Skin epidermis (tissue), 12 donors: ENCODE measurements at regions not wholly inside any gene's neighbourhood (a gene's known extent, or its start where the extent isn't known, plus 50 kb on each side); places are given as distances from the start of the nearest gene placed in this dataset.

Experiments
- H3K27ac ChIP-seq, 21 experiments: fragments of 200-600 bp; sonication (generic) in 11 of 21; one replicate each; pipeline ENCODE4 v1.5.0; 2020; ENCODE audit warnings: mild to moderate bottlenecking in 3 of 21, inconsistent platforms in 2 of 21, moderate library complexity in 2 of 21
- H3K4me3 ChIP-seq, 7 experiments: fragments of 200-600 bp; sonication (generic) in 2 of 7; one replicate each; pipeline ENCODE4 v1.5.0; 2020; ENCODE audit warnings: inconsistent platforms in 2 of 7, mild to moderate bottlenecking in 2 of 7, moderate library complexity in 1 of 7

DNA sequence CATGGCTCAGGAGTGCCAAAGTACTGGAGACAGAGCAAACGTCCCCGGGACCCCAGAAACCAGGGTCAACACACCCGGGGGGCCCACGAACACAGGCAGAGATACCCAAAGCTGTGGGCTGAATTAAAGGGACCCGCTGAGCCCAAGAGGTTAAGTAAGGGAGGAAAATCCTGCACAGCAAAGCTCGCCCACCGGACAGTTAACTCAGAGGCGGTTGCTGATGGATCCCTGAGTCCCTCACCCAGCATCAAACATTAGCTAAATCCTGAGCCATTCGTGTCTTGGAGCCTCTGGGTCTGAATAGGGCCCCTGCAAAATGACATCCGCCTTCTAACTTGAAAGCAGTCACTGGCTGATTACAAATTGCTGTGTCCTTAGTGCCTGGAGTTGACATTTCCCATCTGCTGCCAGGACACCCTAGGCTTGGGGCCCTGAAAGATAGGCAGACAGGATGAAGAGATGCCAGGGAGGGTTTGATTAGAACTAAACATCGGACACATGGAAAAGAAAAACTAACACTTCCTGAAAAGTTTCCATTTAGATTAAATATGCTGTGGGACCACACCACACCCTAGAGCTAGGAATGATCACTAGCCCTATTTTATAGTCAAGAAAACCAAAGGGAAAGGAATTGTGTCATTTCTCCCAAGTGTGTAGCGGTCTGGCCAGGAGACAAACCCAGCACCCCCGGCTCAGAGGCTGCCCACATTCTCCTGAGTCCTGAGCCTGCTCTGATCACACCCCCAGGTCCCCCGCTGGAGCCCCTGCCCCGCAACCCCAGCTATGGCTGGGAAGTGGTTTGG lies 239.3 kb downstream of the NPHP4 start:
- Histone ChIP-seq H3K4me3 (no peak overlapping the region), H3K27ac (no peak overlapping the region)

DNA sequence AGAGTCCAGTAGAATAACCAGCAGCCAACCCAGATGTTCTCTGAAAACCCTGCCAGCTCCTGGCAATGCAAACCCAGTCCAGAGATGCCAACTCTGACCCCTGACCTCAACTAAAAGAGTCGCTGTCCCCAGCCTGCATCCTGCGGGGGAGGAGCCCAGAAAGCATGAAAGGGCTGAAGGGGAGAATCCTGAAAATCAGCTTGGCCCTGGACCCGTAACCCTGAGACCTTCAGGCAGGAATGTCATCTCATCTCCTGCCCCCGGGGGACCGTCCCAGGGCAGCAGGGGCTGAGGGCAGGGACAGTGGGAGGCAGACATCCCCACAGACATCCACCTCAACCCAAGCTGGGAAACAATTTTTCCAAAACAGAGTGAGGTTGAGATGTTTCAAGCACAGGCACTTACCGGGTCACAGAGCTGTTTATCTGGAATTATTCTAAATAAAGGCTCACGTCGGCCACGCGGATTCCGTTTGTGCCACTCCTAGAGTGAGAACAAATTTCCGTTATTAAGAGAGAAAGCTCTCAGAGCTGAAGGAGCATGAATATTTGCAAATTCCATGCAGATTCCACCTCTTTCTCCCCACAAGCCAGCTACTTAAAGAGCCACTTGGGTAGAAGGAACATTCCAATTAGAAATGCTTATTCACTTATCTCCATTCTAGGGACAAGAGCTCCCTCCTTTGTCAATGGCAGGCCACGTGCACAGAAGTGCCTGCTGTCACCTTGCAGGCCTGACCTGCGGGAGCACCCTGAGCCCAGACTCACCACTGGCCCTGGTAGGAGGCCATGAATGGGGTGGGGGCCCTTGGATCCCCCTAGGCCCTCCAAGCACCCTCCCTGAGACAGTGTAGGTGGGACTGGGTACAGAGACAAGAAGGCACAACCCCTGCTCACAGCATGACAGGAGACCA lies 240.1 kb downstream of the NPHP4 start:
- H3K4me3 ChIP-seq: no peak overlapping the region
- no peak overlapping the region for H3K27ac ChIP-seq

- Histone ChIP-seq H3K4me3 (no peak overlapping the region), H3K27ac (no peak overlapping the region)
These were observed 241.1 kb downstream of the NPHP4 start for GRCh38 chr1:5751163-5751540.

- H3K4me3 ChIP-seq: no peak overlapping the region
- H3K27ac ChIP-seq: no peak overlapping the region
These were observed 241.8 kb downstream of the NPHP4 start for GRCh38 chr1:5750186-5751162.

GRCh38 chr1:5748286-5749225 lies 243.7 kb downstream of the NPHP4 start:
- Histone ChIP-seq H3K27ac (no peak overlapping the region), H3K4me3 (no peak overlapping the region)

DNA sequence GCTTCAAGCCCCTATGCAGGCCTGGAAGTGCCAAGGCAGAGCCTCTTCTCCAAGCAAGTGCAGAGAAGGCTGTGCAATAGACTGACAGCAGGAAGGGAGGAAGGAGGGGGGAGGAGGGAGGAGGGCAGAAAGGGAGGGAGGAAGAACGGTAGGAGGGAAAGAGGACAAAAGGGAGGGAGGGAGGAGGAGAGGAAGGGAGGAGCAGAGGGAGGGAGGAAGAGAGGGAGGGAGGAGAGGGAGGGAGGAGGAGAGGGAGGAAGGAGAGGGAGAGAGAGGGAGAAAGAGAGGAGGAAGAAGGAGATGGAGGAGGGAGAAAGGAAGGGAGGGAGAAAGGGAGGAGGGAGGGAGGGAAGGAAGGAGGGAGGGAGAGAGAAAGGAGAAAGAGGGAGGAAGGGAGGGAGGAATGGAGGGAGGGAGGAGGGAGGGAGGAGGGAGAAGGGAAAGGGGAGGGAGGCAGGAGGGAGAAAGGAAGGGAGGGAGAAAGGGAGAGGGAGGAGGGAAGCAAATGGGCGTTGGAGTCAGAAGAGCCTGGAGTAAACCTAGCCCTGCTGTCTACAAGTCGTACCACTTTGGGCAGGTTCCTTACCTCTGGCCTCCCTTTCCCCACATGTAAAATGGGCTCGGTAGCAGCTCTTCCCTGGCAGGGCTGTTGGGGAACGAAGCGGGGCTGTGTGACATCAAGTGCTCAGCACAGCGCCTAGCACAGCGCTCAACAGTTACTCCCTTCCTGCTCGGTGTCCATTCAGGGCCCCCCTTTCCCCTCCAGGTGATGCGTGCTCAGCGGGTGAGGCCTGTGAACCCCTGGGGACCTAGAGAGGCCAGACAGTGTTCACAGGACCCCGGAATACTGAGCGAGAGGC lies 244.6 kb downstream of the NPHP4 start:
- H3K4me3 ChIP-seq: no peak overlapping the region
- H3K27ac ChIP-seq: no peak overlapping the region

DNA sequence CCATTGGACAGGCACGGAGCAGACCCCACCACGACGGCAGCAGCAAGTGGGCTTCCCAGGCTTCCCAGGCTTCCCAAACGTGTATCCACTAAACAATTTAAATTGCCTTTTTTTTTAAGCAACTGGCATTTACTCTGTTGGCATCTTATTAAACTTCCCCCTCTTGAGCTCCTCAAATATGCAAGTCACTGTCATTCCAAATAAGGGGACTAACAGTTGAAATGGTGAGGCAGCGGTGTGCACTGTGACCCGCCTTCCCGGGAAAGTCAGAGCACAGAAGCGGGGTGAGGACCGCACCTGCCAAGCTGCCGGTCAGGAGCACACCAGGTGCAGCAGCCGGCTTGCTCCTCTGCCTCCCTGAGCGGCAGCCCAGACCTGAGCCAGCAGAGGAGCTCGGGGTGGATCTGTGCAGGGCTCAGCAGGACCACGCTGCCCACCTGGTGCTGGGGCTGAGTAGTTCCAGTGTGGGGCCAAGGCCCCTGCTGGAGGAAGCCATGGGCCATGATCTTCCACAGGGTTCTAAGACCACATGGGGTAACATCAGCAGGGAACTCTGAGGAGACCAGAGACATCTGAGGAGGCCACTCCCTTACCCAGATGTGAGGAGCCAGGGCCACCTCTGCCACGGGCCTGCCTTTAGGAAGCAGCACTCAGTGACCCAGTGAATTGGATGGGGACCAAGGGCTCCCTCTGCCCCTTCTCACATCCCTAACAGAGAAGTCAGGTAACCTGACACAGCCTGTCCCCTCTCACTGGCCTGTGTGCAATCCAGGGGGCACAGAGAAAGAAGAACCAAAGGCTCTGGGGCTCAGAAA lies 245.4 kb downstream of the NPHP4 start:
- Histone ChIP-seq H3K27ac (no peak overlapping the region), H3K4me3 (no peak overlapping the region)

- H3K27ac ChIP-seq: no peak overlapping the region
- no peak overlapping the region for H3K4me3 ChIP-seq
These were observed 246.2 kb downstream of the NPHP4 start for GRCh38 chr1:5745800-5746610.

DNA sequence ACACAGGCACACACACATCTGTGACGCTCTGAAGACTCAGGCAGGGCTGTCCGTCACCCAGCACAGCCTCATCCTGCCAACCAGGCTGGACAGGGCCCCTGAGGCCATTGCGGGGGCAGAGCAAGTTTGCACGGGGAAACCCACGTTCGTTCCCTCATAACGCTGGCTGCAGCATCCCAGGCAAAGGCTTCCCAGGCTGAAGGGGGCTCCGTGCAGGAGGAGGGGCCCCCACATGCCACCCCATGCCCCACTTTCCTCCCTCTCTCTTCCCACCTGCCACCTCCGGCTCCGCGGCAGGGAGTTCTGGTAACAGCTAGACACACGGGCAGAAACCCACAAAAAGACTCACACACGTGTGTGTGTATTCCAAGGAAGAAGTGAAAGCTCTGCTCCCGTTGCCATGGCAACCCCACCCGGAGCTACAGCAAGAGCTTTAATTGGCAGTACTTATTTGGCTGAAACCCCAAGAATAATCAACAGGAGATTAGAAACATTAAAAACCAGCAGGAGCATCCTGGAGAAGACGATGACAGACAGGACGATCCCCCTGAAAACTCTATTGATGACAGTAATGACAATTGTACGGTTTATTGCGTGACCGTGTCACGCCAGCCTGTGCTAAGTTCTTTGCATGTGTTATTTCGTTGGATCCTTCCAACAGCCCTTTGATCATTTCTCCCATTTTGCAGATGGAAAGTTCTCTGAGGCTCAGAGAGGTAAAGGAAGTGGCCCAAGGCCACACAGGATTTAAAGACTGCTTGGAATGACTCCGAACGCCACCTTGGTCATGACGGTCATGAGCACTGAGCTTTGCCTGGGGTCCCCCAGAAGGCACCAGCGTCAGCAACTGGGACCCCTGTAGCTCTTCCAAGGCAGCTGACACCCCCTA lies 247.1 kb downstream of the NPHP4 start:
- Histone ChIP-seq H3K27ac (no peak overlapping the region), H3K4me3 (no peak overlapping the region)

DNA sequence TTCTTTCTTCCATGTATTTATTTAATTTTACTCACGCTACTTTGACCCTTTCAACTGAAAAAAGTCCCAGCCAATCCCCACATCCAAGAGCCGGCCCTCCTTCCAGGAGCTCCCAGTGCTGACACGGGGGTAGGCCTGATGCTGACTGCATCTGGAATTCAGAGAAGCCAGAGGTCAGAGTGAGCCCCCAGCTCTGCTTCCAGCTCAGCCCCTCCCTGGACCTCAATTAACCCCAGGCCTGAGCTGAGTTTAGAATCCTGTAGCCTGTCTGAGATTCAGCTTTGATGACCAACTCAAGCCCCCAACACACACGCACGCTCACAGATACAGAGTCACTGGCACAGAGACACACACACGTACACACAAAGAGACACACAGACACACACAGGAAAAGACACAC lies 247.9 kb downstream of the NPHP4 start:
- Histone ChIP-seq H3K4me3 (no peak overlapping the region), H3K27ac (no peak overlapping the region)

GRCh38 chr1:5743435-5744095 lies 248.7 kb downstream of the NPHP4 start:
- H3K27ac ChIP-seq: no peak overlapping the region
- H3K4me3 ChIP-seq: no peak overlapping the region

DNA sequence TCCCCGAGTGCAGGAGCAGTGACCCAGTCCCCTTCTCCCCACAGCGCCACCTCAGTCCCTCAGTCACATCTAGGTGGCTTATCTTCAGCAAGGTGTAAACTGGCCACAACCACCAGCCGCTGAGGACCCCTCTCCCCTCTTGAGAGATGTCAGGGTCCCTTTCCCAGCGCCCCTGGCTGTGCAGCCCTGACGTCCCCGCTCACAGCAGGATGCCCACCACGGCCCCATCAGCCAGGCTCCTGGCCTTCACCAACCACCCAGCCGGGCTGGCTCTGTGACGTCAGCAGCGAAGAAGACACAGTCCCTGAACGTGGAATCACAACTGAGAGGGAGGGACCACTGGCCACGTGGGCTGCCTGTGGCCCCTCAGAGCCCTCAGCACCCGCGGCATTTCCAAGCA lies 249.4 kb downstream of the NPHP4 start:
- no peak overlapping the region for H3K4me3 ChIP-seq
- H3K27ac ChIP-seq: no peak overlapping the region

DNA sequence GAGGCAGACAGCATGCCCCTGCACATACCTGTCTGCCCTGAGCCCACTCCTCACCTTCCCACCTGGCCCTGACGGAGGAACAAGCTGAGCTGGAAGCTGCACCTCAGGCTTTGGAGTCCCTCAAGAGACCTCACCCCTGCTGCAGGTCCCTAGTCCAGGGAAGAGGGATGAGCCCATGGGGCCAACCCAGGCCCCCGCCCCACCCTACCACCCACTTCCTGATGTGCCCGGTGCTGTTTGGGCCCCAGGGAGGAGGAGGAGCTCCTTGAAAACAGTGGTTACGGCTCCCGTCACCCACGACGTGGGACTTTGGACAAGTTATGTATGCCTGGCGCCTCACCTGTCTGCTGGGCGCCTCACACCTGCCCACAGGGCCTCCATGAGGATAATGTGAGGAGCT lies 250.2 kb downstream of the NPHP4 start:
- Histone ChIP-seq H3K27ac (no peak overlapping the region), H3K4me3 (no peak overlapping the region)

DNA sequence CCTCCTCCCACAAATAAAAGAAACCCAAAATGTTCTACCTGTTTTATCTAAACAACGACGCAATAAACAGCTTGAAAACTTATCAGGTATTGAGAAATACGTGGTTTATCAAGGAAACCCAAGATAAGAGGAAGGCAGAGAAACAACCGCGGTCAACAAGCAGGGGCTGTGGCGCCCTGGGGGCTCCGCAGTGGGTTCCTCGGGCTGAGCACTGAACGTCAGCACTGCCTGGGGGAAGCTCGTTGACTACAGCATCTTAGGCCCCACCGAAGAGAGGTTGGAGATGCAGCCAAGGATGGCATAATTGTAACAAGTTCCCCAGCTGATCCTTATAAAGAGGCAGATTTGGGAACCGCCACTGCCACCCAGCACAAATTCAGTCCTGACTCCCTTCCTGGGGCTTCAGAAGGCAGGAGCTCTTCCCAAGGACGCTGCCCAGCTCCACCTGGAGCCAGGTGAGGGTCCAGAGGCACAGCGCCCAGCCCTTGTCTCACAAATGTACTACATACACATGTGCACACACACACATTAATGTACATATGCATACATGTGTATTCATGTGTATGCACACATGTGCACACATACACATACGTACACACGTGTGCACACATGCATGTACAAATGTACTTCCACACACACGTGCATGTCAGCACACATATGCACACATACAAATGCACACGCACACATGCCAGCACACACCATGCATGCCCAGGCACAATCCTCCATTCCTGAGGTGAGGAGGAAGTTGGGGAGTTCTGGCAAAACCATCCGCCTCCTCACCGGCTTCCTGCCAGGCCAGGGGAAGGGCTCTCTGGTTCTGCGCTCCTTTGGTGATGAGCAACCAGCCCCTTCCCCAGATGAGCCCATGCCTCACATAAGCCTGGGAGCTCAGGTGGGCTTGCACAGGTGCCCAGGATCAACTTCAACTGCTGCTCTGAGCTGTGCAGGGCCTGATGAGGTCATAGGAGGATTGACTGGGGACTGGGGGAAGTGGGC lies 251.1 kb downstream of the NPHP4 start:
- H3K27ac ChIP-seq: no peak overlapping the region
- no peak overlapping the region for H3K4me3 ChIP-seq
